ENCODE measurements at regions not wholly inside any gene's neighbourhood (a gene's known extent, or its start where the extent isn't known, plus 50 kb on each side); places are given as distances from the start of the nearest gene placed in this dataset.

GRCh38 chr9:8179381-8180053, 379.9 kb upstream of the DMAC1 start:
- WGBS, 2 donors: 59 to 76% methylated on average over 3 of the region's 3 CpGs
- H3K36me3 ChIP-seq (ENCODE audit: control insufficient read depth in 4 of 4, insufficient read depth in 4 of 4, low read length in 4 of 4): no peaks in the 10 kb centered on the region
- DNase-seq (peak in 1 of 3 donors; percentile 29), ATAC-seq (ENCODE audit: insufficient read depth, low FRiP score) (no peak)
- no peaks in the 10 kb centered on the region for H3K4me1 ChIP-seq (ENCODE audit: control insufficient read depth in 5 of 5, insufficient read depth in 5 of 5, low read length in 5 of 5)
- no peak for TF ChIP-seq CTCF (IDR thresholded peaks at IDR 0.05; ENCODE audit: control extremely low read depth, extremely low read depth)
- H3K27me3 ChIP-seq (ENCODE audit: control insufficient read depth in 3 of 3, insufficient read depth in 3 of 3, low read length in 2 of 3): no peaks in the 10 kb centered on the region
- H3K9ac ChIP-seq (ENCODE audit: insufficient read depth in 1 of 2, low read length in 2 of 2): no peak overlapping the region
- H3K9me3 ChIP-seq (ENCODE audit: control insufficient read depth in 4 of 4, insufficient read depth in 3 of 4, low read length in 3 of 4): no peaks in the 10 kb centered on the region
- H3K4me3 ChIP-seq: no peak overlapping the region
- no peak overlapping the region for H3K27ac ChIP-seq (ENCODE audit: low read depth in 1 of 2, low read length in 1 of 2)

DNA sequence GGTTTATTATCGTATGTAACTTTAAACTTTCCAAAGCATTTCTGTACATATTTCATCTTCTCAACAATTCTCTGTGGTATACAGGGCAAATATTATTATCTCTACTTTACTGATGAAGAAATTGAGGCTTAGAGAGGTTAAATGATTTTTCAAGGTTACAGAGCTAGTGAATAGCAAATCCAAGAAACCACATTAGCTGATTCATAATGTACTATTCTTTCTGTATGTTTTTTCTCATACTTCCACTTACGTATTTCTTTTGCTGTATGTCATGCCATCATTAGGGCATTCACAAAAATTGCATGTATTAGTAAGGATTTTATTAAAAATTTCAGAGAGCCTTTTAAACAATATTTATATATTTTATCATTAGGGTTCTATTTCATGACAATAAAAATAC, 372.4 kb upstream of the DMAC1 start:
- Histone ChIP-seq H3K9me3 (ENCODE audit: control insufficient read depth in 4 of 4, insufficient read depth in 3 of 4, low read length in 3 of 4) (no peaks in the 10 kb centered on the region), H3K36me3 (ENCODE audit: control insufficient read depth in 4 of 4, insufficient read depth in 4 of 4, low read length in 4 of 4) (no peaks in the 10 kb centered on the region), H3K4me1 (ENCODE audit: control insufficient read depth in 5 of 5, insufficient read depth in 5 of 5, low read length in 5 of 5) (peaks cover 0 to 3% (median 0%) of the 10 kb centered on the region in 5 donors), H3K4me3 (no peak overlapping the region), H3K9ac (ENCODE audit: insufficient read depth in 1 of 2, low read length in 2 of 2) (no peak overlapping the region), H3K27me3 (ENCODE audit: control insufficient read depth in 3 of 3, insufficient read depth in 3 of 3, low read length in 2 of 3) (no peaks in the 10 kb centered on the region), H3K27ac (ENCODE audit: low read depth in 1 of 2, low read length in 1 of 2) (no peak overlapping the region)
- no peak for TF ChIP-seq CTCF (IDR thresholded peaks at IDR 0.05; ENCODE audit: control extremely low read depth, extremely low read depth)
- ATAC-seq (ENCODE audit: insufficient read depth, low FRiP score) (no peak), DNase-seq (no peak)
- WGBS, 2 donors: 78 to 86% methylated on average over 2 of the region's 2 CpGs

- H3K9me3 ChIP-seq (ENCODE audit: control insufficient read depth in 4 of 4, insufficient read depth in 3 of 4, low read length in 3 of 4): no peaks in the 10 kb centered on the region
- peaks cover 0 to 3% (median 0%) of the 10 kb centered on the region in 5 donors for H3K4me1 ChIP-seq (ENCODE audit: control insufficient read depth in 5 of 5, insufficient read depth in 5 of 5, low read length in 5 of 5)
- WGBS, 2 donors: 63 to 84% methylated on average over 2 of the region's 2 CpGs
- ATAC-seq (ENCODE audit: insufficient read depth, low FRiP score) (no peak), DNase-seq (no peak)
- TF ChIP-seq CTCF (IDR thresholded peaks at IDR 0.05; ENCODE audit: control extremely low read depth, extremely low read depth): no peak
- no peak overlapping the region for H3K4me3 ChIP-seq
- no peak overlapping the region for H3K9ac ChIP-seq (ENCODE audit: insufficient read depth in 1 of 2, low read length in 2 of 2)
- H3K27me3 ChIP-seq (ENCODE audit: control insufficient read depth in 3 of 3, insufficient read depth in 3 of 3, low read length in 2 of 3): no peaks in the 10 kb centered on the region
- H3K36me3 ChIP-seq (ENCODE audit: control insufficient read depth in 4 of 4, insufficient read depth in 4 of 4, low read length in 4 of 4): no peaks in the 10 kb centered on the region
- no peak overlapping the region for H3K27ac ChIP-seq (ENCODE audit: low read depth in 1 of 2, low read length in 1 of 2)
Measured at GRCh38 chr9:8168916-8169438, 369.4 kb upstream of the DMAC1 start.

DNA sequence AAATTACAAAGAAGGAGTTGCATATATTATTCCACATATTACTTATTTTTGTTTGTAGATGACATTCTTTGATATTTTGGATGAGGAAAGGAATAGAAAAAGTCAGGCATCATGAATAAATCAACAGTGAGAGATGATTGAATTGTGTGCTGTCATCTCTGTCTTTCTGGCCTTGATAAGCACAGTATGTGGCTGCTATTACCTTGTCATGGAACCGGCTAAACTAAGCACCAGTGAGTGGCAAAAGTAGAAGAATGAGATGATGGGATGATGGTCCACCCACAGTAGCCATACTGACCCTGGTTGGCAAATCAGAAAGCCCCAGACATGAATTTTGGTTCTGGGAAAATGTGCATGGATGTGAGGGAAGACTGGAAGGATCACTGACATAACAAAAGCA, 361.2 kb upstream of the DMAC1 start:
- H3K36me3 ChIP-seq (ENCODE audit: control insufficient read depth in 4 of 4, insufficient read depth in 4 of 4, low read length in 4 of 4): no peaks in the 10 kb centered on the region
- H3K27ac ChIP-seq (ENCODE audit: low read depth in 1 of 2, low read length in 1 of 2): no peak overlapping the region
- no peaks in the 10 kb centered on the region for H3K9me3 ChIP-seq (ENCODE audit: control insufficient read depth in 4 of 4, insufficient read depth in 3 of 4, low read length in 3 of 4)
- H3K9ac ChIP-seq (ENCODE audit: insufficient read depth in 1 of 2, low read length in 2 of 2): no peak overlapping the region
- DNase-seq: no peak
- no peak for ATAC-seq (ENCODE audit: insufficient read depth, low FRiP score)
- H3K4me1 ChIP-seq (ENCODE audit: control insufficient read depth in 5 of 5, insufficient read depth in 5 of 5, low read length in 5 of 5): no peaks in the 10 kb centered on the region
- no peak overlapping the region for H3K4me3 ChIP-seq
- WGBS, 2 donors: 84 to 89% methylated on average over 1 of the region's 1 CpG
- H3K27me3 ChIP-seq (ENCODE audit: control insufficient read depth in 3 of 3, insufficient read depth in 3 of 3, low read length in 2 of 3): no peaks in the 10 kb centered on the region
- no peak for TF ChIP-seq CTCF (IDR thresholded peaks at IDR 0.05; ENCODE audit: control extremely low read depth, extremely low read depth)

All from lung (tissue), 11 donors.